DOHH2 (cell line): ENCODE measurements at regions not wholly inside any gene's neighbourhood (a gene's known extent, or its start where the extent isn't known, plus 50 kb on each side); places are given as distances from the start of the nearest gene placed in this dataset.

ENCODE experiments used
- H3F3A ChIP-seq: fragments of 200-600 bp; sonication (generic), shearing (Covaris generic); 2 replicates; pipeline ENCODE4 v1.6.0; 2016; ENCODE audit warnings: antibody characterized with exemption, mild to moderate bottlenecking; ENCODE audit not compliant: control insufficient read depth, insufficient read depth
- H3K27ac ChIP-seq: fragments of 200-600 bp; sonication (generic); 2 replicates; pipeline ENCODE4 v1.5.1; 2014; ENCODE audit warnings: low read depth, mild to moderate bottlenecking, low read length, moderate library complexity
- H3K27me3 ChIP-seq: fragments of 200-600 bp; sonication (generic); 2 replicates; pipeline ENCODE4 v1.6.1; 2014; ENCODE audit warnings: mild to moderate bottlenecking, low read length, mixed read lengths; ENCODE audit not compliant: control insufficient read depth
- H3K36me3 ChIP-seq: fragments of 200-600 bp; sonication (generic); 2 replicates; pipeline ENCODE4 v1.6.1; 2014; ENCODE audit warnings: mild to moderate bottlenecking, low read length, moderate library complexity, mixed read lengths; ENCODE audit not compliant: control insufficient read depth
- H3K4me1 ChIP-seq: fragments of 200-600 bp; sonication (generic); 2 replicates; pipeline ENCODE4 v1.6.1; 2014; ENCODE audit warnings: mild to moderate bottlenecking, low read length, mixed read lengths; ENCODE audit not compliant: control insufficient read depth
- H3K4me2 ChIP-seq: fragments of 200-600 bp; sonication (generic); 2 replicates; pipeline ENCODE4 v1.6.0; 2014; ENCODE audit warnings: mild to moderate bottlenecking, low read length, moderate library complexity
- H3K4me3 ChIP-seq: fragments of 200-600 bp; sonication (generic); 2 replicates; pipeline ENCODE4 v1.5.1; 2014; ENCODE audit warnings: mild to moderate bottlenecking, low read length, mixed read lengths
- H3K79me2 ChIP-seq: fragments of 200-600 bp; sonication (generic); 2 replicates; pipeline ENCODE4 v1.6.1; 2014; ENCODE audit warnings: mild to moderate bottlenecking, low read length, mixed read lengths; ENCODE audit not compliant: control insufficient read depth
- H3K9me2 ChIP-seq: fragments of 200-600 bp; sonication (generic); replicated peaks from 2 replicates; pipeline ENCODE4 v1.6.1; 2014; ENCODE audit warnings: mild to moderate bottlenecking, low read length, mixed read lengths; ENCODE audit not compliant: control insufficient read depth
- H3K9me3 ChIP-seq: fragments of 200-600 bp; sonication (generic); 2 replicates; pipeline ENCODE4 v1.6.1; 2014; ENCODE audit warnings: antibody characterized with exemption, low read length, mixed read lengths; ENCODE audit not compliant: control insufficient read depth, insufficient read depth
- H4K20me1 ChIP-seq: fragments of 200-600 bp; sonication (generic); 2 replicates; pipeline ENCODE4 v1.6.0; 2014; ENCODE audit warnings: low read depth, mild to moderate bottlenecking, antibody characterized with exemption, low read length, moderate library complexity; ENCODE audit not compliant: control insufficient read depth, insufficient read depth
- EZH2phosphoT487 ChIP-seq: fragments of 200-600 bp; sonication (generic); IDR thresholded peaks from 2 replicates; pipeline ENCODE4 v1.6.1; 2017; ENCODE audit warnings: borderline replicate concordance, mild to moderate bottlenecking, antibody characterized with exemption, low read length, moderate library complexity, mixed read lengths
- TF ChIP-seq, protein P1 (sequence below): fragments of 200-600 bp; sonication (generic); IDR thresholded peaks from one replicate; pipeline ENCODE4 v1.5.1; 2014; ENCODE audit warnings: antibody characterized with exemption, mild to moderate bottlenecking, low read depth, low read length; ENCODE audit not compliant: poor library complexity, severe bottlenecking

DNA sequence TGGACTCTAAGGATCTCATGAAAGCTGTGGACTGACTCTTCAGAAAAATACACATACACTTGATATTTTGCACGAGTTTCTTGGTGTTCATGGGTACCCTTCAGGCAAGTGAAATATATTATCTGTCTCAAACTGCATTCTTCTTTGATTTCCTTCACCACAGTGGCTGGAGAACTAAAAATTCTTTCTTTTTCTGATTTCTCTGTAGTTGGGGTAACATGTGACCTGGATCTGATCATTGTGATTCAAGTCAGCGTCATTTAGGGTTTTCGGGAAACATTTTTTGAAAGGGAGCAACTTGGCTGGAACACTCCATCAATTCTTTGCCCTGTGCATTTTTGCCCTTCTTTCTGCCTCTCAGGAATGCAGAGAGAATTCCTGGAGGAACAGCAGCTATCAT is 205.8 kb downstream of the OR2B2 start:
- Histone ChIP-seq H3K79me2 (no peaks in the 10 kb centered on the region), H3F3A (no peaks in the 10 kb centered on the region), H3K36me3 (peaks cover 18% of the 10 kb centered on the region), H3K4me1 (peaks cover 3% of the 10 kb centered on the region; the same call in 1 of the 2 replicates), H3K27me3 (no peaks in the 10 kb centered on the region), H3K4me3 (no peak overlapping the region), H3K27ac (no peak overlapping the region), H3K4me2 (no peak overlapping the region), H4K20me1 (no peaks in the 10 kb centered on the region), H3K9me3 (no peaks in the 10 kb centered on the region), H3K9me2 (no peaks in the 10 kb centered on the region)
- TF ChIP-seq, protein P1, sequence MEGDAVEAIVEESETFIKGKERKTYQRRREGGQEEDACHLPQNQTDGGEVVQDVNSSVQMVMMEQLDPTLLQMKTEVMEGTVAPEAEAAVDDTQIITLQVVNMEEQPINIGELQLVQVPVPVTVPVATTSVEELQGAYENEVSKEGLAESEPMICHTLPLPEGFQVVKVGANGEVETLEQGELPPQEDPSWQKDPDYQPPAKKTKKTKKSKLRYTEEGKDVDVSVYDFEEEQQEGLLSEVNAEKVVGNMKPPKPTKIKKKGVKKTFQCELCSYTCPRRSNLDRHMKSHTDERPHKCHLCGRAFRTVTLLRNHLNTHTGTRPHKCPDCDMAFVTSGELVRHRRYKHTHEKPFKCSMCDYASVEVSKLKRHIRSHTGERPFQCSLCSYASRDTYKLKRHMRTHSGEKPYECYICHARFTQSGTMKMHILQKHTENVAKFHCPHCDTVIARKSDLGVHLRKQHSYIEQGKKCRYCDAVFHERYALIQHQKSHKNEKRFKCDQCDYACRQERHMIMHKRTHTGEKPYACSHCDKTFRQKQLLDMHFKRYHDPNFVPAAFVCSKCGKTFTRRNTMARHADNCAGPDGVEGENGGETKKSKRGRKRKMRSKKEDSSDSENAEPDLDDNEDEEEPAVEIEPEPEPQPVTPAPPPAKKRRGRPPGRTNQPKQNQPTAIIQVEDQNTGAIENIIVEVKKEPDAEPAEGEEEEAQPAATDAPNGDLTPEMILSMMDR: no peak
- TF ChIP-seq EZH2phosphoT487: no peak

DNA sequence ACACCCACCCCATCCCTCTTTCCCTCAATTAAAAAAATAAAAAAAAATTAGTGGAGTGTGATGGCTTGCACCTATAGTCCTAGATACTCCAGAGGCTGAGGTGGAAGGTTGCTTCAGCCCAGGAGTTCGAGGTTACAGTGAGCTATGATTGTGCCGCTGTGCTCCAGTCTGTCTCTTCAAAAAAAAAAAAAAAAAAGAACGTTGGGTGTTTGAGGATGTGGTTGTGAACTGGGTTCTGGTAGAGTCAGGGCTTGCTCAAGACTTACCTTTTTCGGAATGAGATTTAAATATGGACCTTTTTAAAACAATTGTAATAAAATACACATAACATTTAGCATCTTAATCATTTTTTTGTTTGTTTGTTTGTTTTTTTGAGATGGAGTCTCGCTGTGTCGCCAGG is 211.9 kb downstream of the OR2B2 start:
- H3K4me2 ChIP-seq: no peak overlapping the region
- H3K79me2 ChIP-seq: peaks cover 9% of the 10 kb centered on the region
- H3K4me3 ChIP-seq: no peak overlapping the region
- peaks cover 5% of the 10 kb centered on the region for H3K4me1 ChIP-seq
- H3K27me3 ChIP-seq: no peaks in the 10 kb centered on the region
- TF ChIP-seq, protein P1: no peak
- no peaks in the 10 kb centered on the region for H4K20me1 ChIP-seq
- no peaks in the 10 kb centered on the region for H3K9me2 ChIP-seq
- H3K27ac ChIP-seq: no peak overlapping the region
- H3K9me3 ChIP-seq: no peaks in the 10 kb centered on the region
- H3K36me3 ChIP-seq: peaks cover 11% of the 10 kb centered on the region
- no peaks in the 10 kb centered on the region for H3F3A ChIP-seq

DNA sequence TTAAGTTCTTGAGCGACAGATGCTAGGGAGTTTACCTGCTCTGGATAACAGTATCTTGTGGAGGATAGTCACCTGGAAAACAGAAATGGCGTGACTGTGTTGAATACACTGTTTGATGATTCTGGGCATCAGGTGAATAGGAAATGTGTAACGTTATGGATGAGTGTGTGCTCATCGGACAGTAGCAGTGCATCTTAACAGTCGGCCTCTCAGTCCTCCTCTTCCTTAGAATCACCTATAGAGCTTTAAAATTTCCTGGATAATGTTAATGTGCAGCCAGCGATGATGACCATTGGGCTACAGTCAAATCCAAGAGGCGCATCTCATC is 217.7 kb downstream of the OR2B2 start:
- TF ChIP-seq, protein P1: no peak
- no peak for TF ChIP-seq EZH2phosphoT487
- no peaks in the 10 kb centered on the region for H4K20me1 ChIP-seq
- H3K4me2 ChIP-seq: peak overlapping the region; percentile 87
- H3K27ac ChIP-seq: no peak overlapping the region
- H3F3A ChIP-seq: no peaks in the 10 kb centered on the region; the same call in none of the 2 replicates
- H3K36me3 ChIP-seq: no peaks in the 10 kb centered on the region
- no peaks in the 10 kb centered on the region for H3K9me2 ChIP-seq
- no peaks in the 10 kb centered on the region for H3K9me3 ChIP-seq
- peak overlapping the region; percentile 77 for H3K4me3 ChIP-seq
- H3K27me3 ChIP-seq: no peaks in the 10 kb centered on the region
- H3K79me2 ChIP-seq: peaks cover 21% of the 10 kb centered on the region
- H3K4me1 ChIP-seq: peaks cover 14% of the 10 kb centered on the region
